Thyroid gland (tissue), 4 donors: ENCODE measurements at regions not wholly inside any gene's neighbourhood (a gene's known extent, or its start where the extent isn't known, plus 50 kb on each side); places are given as distances from the start of the nearest gene placed in this dataset.
A peak's percentile ranks its signal among the peaks of the same experiment; 100 is the strongest.

Source experiments
- POLR2A ChIP-seq, 2 donors: fragments of 450-650 bp; IDR thresholded peaks; one replicate each; pipeline ENCODE4 v1.6.1; 2017; ENCODE audit warnings: antibody characterized with exemption in 2 of 2, mild to moderate bottlenecking in 2 of 2, moderate library complexity in 1 of 2
- TF ChIP-seq, protein P1 (sequence below), 6 experiments: fragments of 200-600 bp in 3 of 6; fragments of 450-650 bp in 3 of 6; sonication (generic) in 3 of 6; IDR thresholded peaks; one replicate each; pipeline ENCODE4 v1.5.1; 2016 to 2019; ENCODE audit warnings: antibody characterized with exemption in 6 of 6, mild to moderate bottlenecking in 2 of 6, inconsistent platforms in 1 of 6, moderate library complexity in 1 of 6

DNA sequence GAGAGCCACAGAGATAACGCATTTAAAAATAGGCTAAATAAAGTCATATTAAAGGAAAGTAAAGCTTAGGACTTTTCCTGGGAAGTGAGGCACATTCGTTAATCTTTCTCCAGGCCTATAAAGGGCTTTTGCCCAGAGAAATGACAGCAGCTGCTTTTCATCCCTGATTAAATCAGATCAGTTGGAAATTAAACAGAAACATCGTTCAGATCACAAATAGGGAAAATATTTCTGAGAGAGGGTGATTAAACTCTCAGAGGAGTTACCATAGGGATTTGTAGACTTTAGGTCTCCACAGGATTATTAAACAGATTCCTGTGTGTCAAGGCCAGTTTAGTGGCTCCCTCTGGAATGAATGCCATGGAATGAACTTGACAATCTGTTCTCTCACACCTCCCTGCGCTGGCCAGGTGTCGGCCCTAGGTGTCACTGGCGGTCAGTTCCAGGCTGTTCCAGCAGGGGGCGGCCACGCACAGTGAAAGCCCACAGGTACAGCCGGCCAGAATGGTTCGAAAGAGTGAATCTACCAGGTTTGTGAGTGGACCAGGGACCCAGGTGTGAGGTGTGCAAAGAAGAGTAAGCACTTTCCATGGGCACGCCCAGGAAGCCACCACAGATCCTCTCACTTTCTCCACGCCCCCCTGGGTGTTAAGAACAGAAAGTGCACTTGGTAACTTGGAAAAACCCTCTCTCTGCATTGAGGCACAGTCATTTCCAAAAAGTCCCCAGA is 253.0 kb upstream of the RASGRP1 start:
- TF ChIP-seq, protein P1, sequence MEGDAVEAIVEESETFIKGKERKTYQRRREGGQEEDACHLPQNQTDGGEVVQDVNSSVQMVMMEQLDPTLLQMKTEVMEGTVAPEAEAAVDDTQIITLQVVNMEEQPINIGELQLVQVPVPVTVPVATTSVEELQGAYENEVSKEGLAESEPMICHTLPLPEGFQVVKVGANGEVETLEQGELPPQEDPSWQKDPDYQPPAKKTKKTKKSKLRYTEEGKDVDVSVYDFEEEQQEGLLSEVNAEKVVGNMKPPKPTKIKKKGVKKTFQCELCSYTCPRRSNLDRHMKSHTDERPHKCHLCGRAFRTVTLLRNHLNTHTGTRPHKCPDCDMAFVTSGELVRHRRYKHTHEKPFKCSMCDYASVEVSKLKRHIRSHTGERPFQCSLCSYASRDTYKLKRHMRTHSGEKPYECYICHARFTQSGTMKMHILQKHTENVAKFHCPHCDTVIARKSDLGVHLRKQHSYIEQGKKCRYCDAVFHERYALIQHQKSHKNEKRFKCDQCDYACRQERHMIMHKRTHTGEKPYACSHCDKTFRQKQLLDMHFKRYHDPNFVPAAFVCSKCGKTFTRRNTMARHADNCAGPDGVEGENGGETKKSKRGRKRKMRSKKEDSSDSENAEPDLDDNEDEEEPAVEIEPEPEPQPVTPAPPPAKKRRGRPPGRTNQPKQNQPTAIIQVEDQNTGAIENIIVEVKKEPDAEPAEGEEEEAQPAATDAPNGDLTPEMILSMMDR (IDR thresholded peaks at IDR 0.05): peak; percentile 95 to 100 (median 96)
- peak in 1 of 2 donors; percentile 1 for TF ChIP-seq POLR2A (IDR thresholded peaks at IDR 0.05)
